ENCODE measurements at regions not wholly inside any gene's neighbourhood (a gene's known extent, or its start where the extent isn't known, plus 50 kb on each side); places are given as distances from the start of the nearest gene placed in this dataset.

- Histone ChIP-seq H3K9ac (ENCODE audit: low read length) (no peak overlapping the region), H3K79me2 (ENCODE audit: insufficient read depth, low read length) (no peaks in the 10 kb centered on the region), H2AFZ (ENCODE audit: low read length) (no peak overlapping the region), H3K4me1 (ENCODE audit: insufficient read depth, low read length, severe bottlenecking) (no peaks in the 10 kb centered on the region), H4K20me1 (ENCODE audit: insufficient read depth, low read length) (no peaks in the 10 kb centered on the region), H3F3A (ENCODE audit: insufficient read depth, low read length) (no peaks in the 10 kb centered on the region), H3K4me2 (ENCODE audit: low read length) (no peak overlapping the region), H3K9me2 (ENCODE audit: low read depth, low read length) (no peaks in the 10 kb centered on the region), H3K27ac (ENCODE audit: low read depth, low read length, poor library complexity, severe bottlenecking) (no peak overlapping the region), H3K27me3 (ENCODE audit: insufficient read depth, low read length) (no peaks in the 10 kb centered on the region), H3K9me3 (ENCODE audit: low read length) (no peaks in the 10 kb centered on the region), H3K4me3 (ENCODE audit: low read depth, low read length, poor library complexity, severe bottlenecking) (no peak overlapping the region), H3K36me3 (ENCODE audit: insufficient read depth, low read length) (no peaks in the 10 kb centered on the region)
- TF ChIP-seq EZH2 (IDR thresholded peaks at IDR 0.05; ENCODE audit: borderline replicate concordance, low read length) (no peak), CTCF (IDR thresholded peaks at IDR 0.05; ENCODE audit: low read length) (no peak)
Measured at GRCh38 chr2:183463821-183464220, 339.6 kb downstream of the NUP35 start.

- H2AFZ ChIP-seq (ENCODE audit: low read length) = no peak overlapping the region
- no peaks in the 10 kb centered on the region for H3K36me3 ChIP-seq (ENCODE audit: insufficient read depth, low read length)
Measured at GRCh38 chr2:183465048-183465447, 340.8 kb downstream of the NUP35 start.

GRCh38 chr2:183474912-183475695 is 350.9 kb downstream of the NUP35 start:
- Histone ChIP-seq H3K9me2 (ENCODE audit: low read depth, low read length) (no peaks in the 10 kb centered on the region), H3K4me3 (ENCODE audit: low read depth, low read length, poor library complexity, severe bottlenecking) (no peak overlapping the region), H3K27ac (ENCODE audit: low read depth, low read length, poor library complexity, severe bottlenecking) (no peak overlapping the region), H3K9ac (ENCODE audit: low read length) (no peak overlapping the region), H4K20me1 (ENCODE audit: insufficient read depth, low read length) (no peaks in the 10 kb centered on the region), H2AFZ (ENCODE audit: low read length) (no peak overlapping the region; the same call in 1 of the 2 replicates), H3K27me3 (ENCODE audit: insufficient read depth, low read length) (no peaks in the 10 kb centered on the region), H3K79me2 (ENCODE audit: insufficient read depth, low read length) (no peaks in the 10 kb centered on the region), H3K9me3 (ENCODE audit: low read length) (no peaks in the 10 kb centered on the region), H3F3A (ENCODE audit: insufficient read depth, low read length) (no peaks in the 10 kb centered on the region), H3K4me1 (ENCODE audit: insufficient read depth, low read length, severe bottlenecking) (no peaks in the 10 kb centered on the region), H3K36me3 (ENCODE audit: insufficient read depth, low read length) (no peaks in the 10 kb centered on the region), H3K4me2 (ENCODE audit: low read length) (no peak overlapping the region)
- TF ChIP-seq EZH2 (IDR thresholded peaks at IDR 0.05; ENCODE audit: borderline replicate concordance, low read length) (no peak), CTCF (IDR thresholded peaks at IDR 0.05; ENCODE audit: low read length) (no peak)

More at GRCh38 chr2:183465048-183465447, 340.8 kb downstream of the NUP35 start:
- no peak overlapping the region for H3K4me3 ChIP-seq (ENCODE audit: low read depth, low read length, poor library complexity, severe bottlenecking)
- H3K79me2 ChIP-seq (ENCODE audit: insufficient read depth, low read length) = no peaks in the 10 kb centered on the region
- H3F3A ChIP-seq (ENCODE audit: insufficient read depth, low read length) = no peaks in the 10 kb centered on the region
- no peaks in the 10 kb centered on the region for H3K4me1 ChIP-seq (ENCODE audit: insufficient read depth, low read length, severe bottlenecking)
- H3K9me2 ChIP-seq (ENCODE audit: low read depth, low read length) = no peaks in the 10 kb centered on the region
- no peak overlapping the region for H3K27ac ChIP-seq (ENCODE audit: low read depth, low read length, poor library complexity, severe bottlenecking)
- H3K4me2 ChIP-seq (ENCODE audit: low read length) = no peak overlapping the region
- no peak for TF ChIP-seq CTCF (IDR thresholded peaks at IDR 0.05; ENCODE audit: low read length)
- no peak for TF ChIP-seq EZH2 (IDR thresholded peaks at IDR 0.05; ENCODE audit: borderline replicate concordance, low read length)
- peaks cover 3% of the 10 kb centered on the region; the same call in 1 of the 2 replicates for H3K9me3 ChIP-seq (ENCODE audit: low read length)
- no peak overlapping the region for H3K9ac ChIP-seq (ENCODE audit: low read length)
- no peaks in the 10 kb centered on the region for H3K27me3 ChIP-seq (ENCODE audit: insufficient read depth, low read length)
- H4K20me1 ChIP-seq (ENCODE audit: insufficient read depth, low read length) = no peaks in the 10 kb centered on the region

All from OCI-LY1 (cell line).